ENCODE measurements at regions not wholly inside any gene's neighbourhood (a gene's known extent, or its start where the extent isn't known, plus 50 kb on each side); places are given as distances from the start of the nearest gene placed in this dataset.

DNA sequence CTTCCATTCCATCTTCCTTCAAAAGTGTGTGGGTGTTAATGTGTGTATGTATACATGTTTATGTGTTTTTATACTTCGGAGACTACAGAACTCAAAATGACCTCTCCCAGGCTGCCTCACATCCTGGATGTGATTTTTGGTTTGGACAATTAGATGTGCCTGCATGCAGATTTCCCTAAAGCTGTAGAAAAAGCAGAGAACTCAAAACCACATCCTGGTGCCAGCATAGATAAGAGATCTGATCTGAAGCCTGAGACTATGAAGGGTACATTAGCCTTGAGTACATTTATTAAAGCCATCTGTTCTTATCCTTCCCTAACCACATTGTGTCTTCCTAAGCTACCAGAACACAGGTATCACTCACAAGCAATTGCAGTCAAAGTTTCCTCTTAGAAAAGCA, 319.4 kb upstream of the RASGRP1 start:
- no peaks in the 10 kb centered on the region for H3K9me3 ChIP-seq
- in situ Hi-C loops (cut with MboI; ENCODE audit: low sequenced_read_pairs) = no loop called here
- no peaks in the 10 kb centered on the region for H3K36me3 ChIP-seq (replicated peaks)
- no peaks in the 10 kb centered on the region for H3K4me1 ChIP-seq
- H3K4me3 ChIP-seq = no peak overlapping the region
- H3K27me3 ChIP-seq (ENCODE audit: low read depth) = no peaks in the 10 kb centered on the region
- DNase-seq (ENCODE audit: low spot score in 2 of 2) = no peak

DNA sequence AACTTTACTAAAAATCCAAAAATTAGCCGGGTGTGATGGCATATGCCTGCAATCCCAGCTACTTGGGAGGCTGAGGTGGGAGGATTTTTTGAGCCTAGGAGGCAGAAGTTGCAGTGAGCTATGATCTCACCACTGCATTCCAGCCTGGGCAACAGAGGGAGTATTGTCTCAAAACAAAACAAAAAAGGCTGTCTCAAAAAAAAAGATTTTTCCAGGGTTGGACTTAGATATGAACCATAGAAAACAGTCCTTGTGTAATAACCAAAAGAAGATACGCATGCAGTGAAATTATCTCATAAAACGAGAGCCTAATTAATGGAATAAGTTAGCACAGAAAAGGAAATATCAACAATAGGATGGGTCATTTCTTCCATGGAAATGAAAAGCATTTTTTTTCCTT, 320.4 kb upstream of the RASGRP1 start:
- no peaks in the 10 kb centered on the region for H3K36me3 ChIP-seq (replicated peaks)
- DNase-seq (ENCODE audit: low spot score in 2 of 2) = no peak
- H3K9me3 ChIP-seq = no peaks in the 10 kb centered on the region
- in situ Hi-C loops (cut with MboI; ENCODE audit: low sequenced_read_pairs) = no loop called here
- H3K4me1 ChIP-seq = no peaks in the 10 kb centered on the region
- H3K27me3 ChIP-seq (ENCODE audit: low read depth) = no peaks in the 10 kb centered on the region
- H3K4me3 ChIP-seq = no peak overlapping the region

DNA sequence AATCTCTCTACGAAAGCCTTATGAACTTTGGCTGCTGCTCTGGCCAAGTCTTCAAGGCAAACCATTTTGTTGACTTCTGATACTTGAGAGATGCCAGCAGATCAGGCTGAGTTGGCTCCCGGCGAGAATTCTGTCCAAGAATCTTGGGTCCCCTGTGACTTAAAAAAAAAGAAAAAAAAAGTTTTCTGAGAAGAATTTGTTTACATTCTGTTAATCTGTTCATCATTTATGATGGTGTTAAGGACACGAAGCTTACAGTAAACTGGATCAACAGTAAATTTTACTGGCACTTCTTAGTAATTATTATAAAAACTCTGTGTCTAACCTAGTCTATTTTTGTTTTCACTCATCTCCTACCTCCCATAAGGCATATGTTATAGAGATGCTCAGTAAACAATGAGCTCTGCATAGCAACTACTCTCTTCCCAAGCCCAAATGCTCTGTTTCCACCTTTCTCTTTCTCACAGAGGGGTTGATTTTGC, 320.9 kb upstream of the RASGRP1 start:
- in situ Hi-C loops (cut with MboI; ENCODE audit: low sequenced_read_pairs) = no loop called here
- Histone ChIP-seq H3K9me3 (no peaks in the 10 kb centered on the region), H3K4me1 (no peaks in the 10 kb centered on the region), H3K4me3 (no peak overlapping the region), H3K36me3 (replicated peaks) (no peaks in the 10 kb centered on the region), H3K27me3 (ENCODE audit: low read depth) (no peaks in the 10 kb centered on the region)
- no peak for DNase-seq (ENCODE audit: low spot score in 2 of 2)

DNA sequence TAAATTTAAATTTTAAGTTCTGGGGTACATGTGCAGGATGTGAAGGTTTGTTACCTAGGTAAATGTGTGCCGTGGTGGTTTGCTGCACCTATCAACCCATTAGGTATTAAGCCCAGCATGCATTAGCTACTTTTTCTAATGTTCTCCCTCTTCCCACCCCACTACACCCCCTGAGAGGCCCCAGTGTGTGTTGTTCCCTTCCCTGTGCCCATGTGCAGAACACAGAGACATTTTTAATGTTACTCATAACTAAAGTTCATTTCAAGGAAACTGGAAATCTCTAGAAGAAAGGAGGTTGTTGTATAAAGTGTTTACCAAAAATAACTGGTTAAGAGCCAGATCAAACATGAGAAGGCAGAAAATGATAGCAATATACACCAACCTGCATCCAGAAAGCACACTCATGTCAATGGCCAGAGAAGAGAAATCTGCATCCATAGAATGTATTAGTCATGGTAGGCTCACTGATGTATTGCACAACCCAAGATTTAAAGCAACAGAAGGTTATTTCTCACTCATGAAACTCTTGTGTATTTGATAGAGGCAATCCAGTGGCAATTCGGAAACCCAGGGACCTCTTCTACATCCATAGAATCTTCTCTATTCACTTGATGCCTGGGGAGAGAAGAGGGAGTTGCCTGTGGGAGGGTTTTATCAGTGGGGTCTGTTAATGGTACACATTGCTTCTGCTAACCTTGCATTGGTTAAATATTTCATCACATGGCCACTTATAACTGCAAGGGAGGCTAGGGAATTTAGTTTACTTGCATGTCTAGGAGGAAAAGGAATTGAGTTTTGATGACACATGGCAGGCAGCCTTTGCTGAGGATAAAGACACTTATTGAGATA, 321.9 kb upstream of the RASGRP1 start:
- DNase-seq (ENCODE audit: low spot score in 2 of 2) = no peak
- H3K27me3 ChIP-seq (ENCODE audit: low read depth) = no peaks in the 10 kb centered on the region
- H3K9me3 ChIP-seq = no peaks in the 10 kb centered on the region
- in situ Hi-C loops (cut with MboI; ENCODE audit: low sequenced_read_pairs) = no loop called here
- no peaks in the 10 kb centered on the region for H3K4me1 ChIP-seq
- no peaks in the 10 kb centered on the region for H3K36me3 ChIP-seq (replicated peaks)
- H3K4me3 ChIP-seq = no peak overlapping the region

DNA sequence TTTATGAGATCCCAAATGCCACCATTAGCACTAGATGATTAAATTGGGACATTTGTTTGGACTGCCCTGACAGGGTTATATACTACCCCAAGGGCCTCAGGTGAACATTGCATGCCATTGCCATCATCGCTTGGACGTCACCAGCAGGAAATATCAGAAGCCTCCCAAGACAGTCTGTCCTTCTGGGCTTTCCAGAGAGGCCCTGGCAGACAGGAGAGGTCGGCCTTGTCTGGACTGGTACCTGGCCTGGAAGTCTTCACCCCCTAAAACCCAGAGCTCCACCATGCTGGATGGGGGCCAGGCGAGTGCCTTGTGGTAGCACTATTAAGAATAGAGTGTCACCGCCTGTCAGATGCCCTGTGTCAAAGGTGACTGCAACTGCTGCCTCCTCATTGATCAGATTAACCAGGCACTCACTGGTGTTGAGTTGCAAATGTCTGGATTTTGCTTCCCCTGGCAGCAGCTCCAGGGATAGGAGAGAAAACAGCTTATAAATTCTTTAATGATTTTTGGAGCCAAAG, 324.1 kb upstream of the RASGRP1 start:
- no peaks in the 10 kb centered on the region for H3K9me3 ChIP-seq
- DNase-seq (ENCODE audit: low spot score in 2 of 2) = no peak
- no peaks in the 10 kb centered on the region for H3K36me3 ChIP-seq (replicated peaks)
- in situ Hi-C loops (cut with MboI; ENCODE audit: low sequenced_read_pairs) = no loop called here
- H3K4me1 ChIP-seq = no peaks in the 10 kb centered on the region
- H3K27me3 ChIP-seq (ENCODE audit: low read depth) = no peaks in the 10 kb centered on the region
- no peak overlapping the region for H3K4me3 ChIP-seq

DNA sequence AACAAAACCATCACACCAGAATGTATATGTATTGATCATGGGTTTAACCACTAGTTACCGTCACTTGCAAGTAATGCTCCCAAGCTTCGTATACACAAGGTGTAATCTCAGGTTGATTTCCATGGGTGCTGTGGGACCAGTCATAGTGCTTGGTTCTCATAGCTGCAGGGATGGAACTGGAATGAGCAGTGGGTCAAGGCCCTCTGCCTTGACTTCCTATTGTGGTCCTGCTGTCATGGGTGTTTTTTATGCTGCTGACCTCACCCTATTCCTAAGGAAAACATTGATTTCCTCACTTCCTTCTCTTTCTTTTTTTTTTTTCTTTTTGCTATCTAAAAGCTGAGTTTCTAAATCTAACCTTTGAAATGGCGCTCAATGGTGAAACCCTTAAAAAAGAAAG, 325.6 kb upstream of the RASGRP1 start:
- in situ Hi-C loops (cut with MboI; ENCODE audit: low sequenced_read_pairs) = no loop called here
- H3K27me3 ChIP-seq (ENCODE audit: low read depth) = no peaks in the 10 kb centered on the region
- no peaks in the 10 kb centered on the region for H3K4me1 ChIP-seq
- no peaks in the 10 kb centered on the region for H3K36me3 ChIP-seq (replicated peaks)
- H3K9me3 ChIP-seq = no peaks in the 10 kb centered on the region
- DNase-seq (ENCODE audit: low spot score in 2 of 2) = no peak
- no peak overlapping the region for H3K4me3 ChIP-seq

DNA sequence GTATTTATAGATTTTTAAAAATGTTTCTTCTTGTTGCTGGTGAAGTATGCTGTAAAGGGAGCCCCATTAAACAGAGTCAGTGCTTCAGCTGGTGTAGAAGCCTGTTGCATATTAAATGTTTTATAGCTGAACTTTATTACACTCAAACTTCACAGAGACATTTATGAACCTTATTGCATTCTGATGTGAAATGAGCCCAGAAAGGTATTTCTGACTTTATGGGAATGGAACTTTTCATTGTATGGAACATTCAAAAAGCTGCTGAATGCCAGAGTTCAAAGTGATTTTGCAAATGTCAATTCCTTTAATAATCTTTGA, 329.3 kb upstream of the RASGRP1 start:
- no peaks in the 10 kb centered on the region for H3K4me1 ChIP-seq
- no peaks in the 10 kb centered on the region for H3K27me3 ChIP-seq (ENCODE audit: low read depth)
- in situ Hi-C loops (cut with MboI; ENCODE audit: low sequenced_read_pairs) = no loop called here
- H3K36me3 ChIP-seq (replicated peaks) = no peaks in the 10 kb centered on the region
- H3K9me3 ChIP-seq = no peaks in the 10 kb centered on the region
- no peak for DNase-seq (ENCODE audit: low spot score in 2 of 2)
- no peak overlapping the region for H3K4me3 ChIP-seq

DNA sequence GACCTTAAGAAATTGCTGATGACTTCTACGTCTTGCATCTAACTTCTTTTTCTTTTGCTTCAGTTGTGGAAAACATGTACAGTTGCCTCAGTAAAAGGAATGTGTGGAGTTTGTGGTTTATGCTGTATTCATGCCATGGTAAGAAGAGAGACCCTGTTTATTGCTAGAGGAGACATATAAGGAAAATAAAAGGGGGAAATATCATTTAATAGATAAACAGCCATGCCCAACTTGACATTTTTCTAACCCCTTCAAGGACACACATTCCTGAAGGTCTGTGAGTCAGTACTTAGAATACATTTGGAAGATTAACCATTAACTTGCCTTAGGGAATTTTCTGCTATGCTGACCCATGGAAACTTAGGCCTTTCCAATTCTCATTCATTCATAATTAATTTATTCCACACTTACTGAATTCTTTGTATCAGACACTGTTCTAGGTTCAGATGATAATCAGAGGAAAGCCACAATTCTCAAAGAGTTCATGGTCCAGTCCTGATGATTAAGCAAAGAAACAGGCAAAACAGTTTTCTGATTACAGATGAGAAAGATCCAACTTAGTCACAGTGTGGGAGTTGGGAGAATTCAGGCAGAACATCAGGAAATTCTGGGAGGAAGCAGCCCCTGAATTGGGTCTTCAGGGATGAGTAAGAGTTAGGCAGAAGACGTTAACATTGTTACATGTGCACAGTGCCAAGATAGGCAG, 329.8 kb upstream of the RASGRP1 start:
- DNase-seq (ENCODE audit: low spot score in 2 of 2) = no peak
- Histone ChIP-seq H3K4me3 (no peak overlapping the region), H3K9me3 (no peaks in the 10 kb centered on the region), H3K36me3 (replicated peaks) (no peaks in the 10 kb centered on the region), H3K4me1 (no peaks in the 10 kb centered on the region), H3K27me3 (ENCODE audit: low read depth) (no peaks in the 10 kb centered on the region)
- in situ Hi-C loops (cut with MboI; ENCODE audit: low sequenced_read_pairs) = no loop called here

DNA sequence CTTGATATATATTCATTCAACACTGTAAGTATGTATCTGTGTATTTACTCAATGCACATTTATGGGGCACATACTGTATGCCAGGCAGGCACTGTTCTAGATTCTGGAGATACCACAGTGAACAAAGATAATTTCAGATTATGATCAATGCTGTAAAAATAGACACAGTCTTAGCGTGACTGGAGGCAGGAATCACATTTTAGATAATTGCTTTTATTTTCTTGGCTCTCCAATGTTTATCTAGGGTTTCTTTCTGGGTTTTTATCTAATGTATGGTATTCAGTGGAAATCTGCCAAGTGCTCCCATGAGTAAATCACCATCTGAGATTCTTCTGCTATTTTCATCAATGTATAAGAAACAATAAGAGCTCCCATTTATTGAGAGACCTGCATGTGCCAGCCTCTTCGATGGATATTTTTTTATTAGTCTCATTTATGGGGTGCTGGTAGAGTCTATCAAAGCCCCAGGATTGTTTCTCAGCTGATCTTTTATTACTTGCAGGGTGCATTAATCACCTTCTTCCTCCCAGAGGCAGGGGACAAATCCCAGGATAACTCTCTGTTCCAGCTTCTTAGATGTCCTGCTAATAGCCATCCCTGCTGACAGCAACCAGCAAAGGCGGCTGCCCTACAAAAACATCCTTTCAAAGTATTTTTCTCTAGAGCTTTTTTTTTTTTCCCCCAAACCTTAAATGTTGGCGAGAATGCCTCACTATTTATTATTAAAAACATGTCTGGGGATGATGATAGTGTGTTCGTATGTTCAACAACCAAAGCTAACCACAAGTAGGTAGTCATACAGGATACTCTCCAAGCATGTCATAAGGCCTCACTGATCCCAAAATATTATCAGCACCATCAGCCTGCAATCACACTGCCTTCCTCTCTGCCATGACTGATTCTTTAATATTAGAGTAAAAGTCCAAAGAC, 331.0 kb upstream of the RASGRP1 start:
- Histone ChIP-seq H3K4me1 (no peaks in the 10 kb centered on the region), H3K27me3 (ENCODE audit: low read depth) (no peaks in the 10 kb centered on the region), H3K36me3 (replicated peaks) (no peaks in the 10 kb centered on the region), H3K9me3 (no peaks in the 10 kb centered on the region), H3K4me3 (no peak overlapping the region)
- DNase-seq (ENCODE audit: low spot score in 2 of 2) = no peak
- in situ Hi-C loops (cut with MboI; ENCODE audit: low sequenced_read_pairs) = no loop called here

DNA sequence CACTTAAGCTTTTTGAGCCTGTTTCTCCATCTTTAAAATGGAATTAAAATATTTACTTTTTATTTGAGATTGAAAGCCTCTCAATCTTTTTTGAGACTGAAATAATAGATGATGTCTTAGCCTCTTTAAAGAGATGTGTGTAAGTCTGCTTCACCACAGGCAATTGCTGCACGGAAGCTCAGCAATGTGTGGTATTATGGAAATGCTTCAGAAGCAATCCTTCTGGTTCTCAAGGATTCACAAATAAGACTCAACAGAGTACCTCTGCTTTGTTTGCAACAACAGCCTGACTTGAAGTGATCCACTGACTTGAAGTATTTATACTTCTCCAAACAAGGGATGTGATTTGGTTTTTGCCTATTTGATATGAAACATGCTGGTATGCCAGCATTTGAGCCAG, 332.0 kb upstream of the RASGRP1 start:
- Histone ChIP-seq H3K4me3 (no peak overlapping the region), H3K9me3 (no peaks in the 10 kb centered on the region), H3K36me3 (replicated peaks) (no peaks in the 10 kb centered on the region), H3K4me1 (no peaks in the 10 kb centered on the region), H3K27me3 (ENCODE audit: low read depth) (no peaks in the 10 kb centered on the region)
- DNase-seq (ENCODE audit: low spot score in 2 of 2) = no peak
- in situ Hi-C loops (cut with MboI; ENCODE audit: low sequenced_read_pairs) = no loop called here

DNA sequence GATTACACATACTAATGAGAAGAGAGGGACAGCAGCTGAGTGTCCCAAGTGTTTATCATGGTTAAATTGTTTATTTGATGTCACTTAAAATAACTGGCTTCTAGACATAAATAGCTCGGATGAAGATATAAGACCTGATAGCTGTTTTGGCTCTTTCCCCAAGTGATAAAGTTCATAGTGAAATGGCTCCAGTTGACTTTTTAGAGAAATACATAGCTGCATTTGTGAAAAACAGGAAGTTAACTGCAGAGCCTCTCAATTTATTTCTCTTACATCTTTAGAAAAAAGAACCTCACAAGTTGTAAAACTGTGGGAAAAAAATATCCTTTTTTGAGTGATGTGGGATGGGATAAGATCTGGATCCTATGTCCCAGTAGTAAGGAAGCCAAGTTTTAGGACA, 332.9 kb upstream of the RASGRP1 start:
- DNase-seq (ENCODE audit: low spot score in 2 of 2) = no peak
- in situ Hi-C loops (cut with MboI; ENCODE audit: low sequenced_read_pairs) = no loop called here
- Histone ChIP-seq H3K36me3 (replicated peaks) (no peaks in the 10 kb centered on the region), H3K4me1 (no peaks in the 10 kb centered on the region), H3K9me3 (no peaks in the 10 kb centered on the region), H3K27me3 (ENCODE audit: low read depth) (no peaks in the 10 kb centered on the region), H3K4me3 (no peak overlapping the region)

DNA sequence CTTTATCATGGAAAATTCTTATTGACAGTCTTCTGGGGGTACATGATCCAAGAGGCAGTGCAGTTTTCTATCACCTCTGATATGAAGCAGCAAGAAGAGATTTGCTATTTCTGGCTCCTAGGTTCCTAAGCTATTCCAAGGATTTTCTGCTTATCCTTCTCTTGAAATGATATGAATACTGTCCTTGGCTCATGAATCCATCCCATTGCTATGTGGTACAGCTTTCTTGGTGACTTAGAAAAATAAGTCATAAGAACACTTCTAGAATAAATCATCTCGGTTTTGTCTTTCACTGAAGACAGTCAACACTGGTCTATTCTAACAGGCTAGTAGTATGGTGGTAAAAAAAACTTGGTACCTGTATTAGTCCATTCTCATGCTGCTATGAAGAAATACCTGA, 333.6 kb upstream of the RASGRP1 start:
- Histone ChIP-seq H3K4me1 (no peaks in the 10 kb centered on the region), H3K9me3 (no peaks in the 10 kb centered on the region), H3K36me3 (replicated peaks) (no peaks in the 10 kb centered on the region), H3K4me3 (no peak overlapping the region), H3K27me3 (ENCODE audit: low read depth) (no peaks in the 10 kb centered on the region)
- no peak for DNase-seq (ENCODE audit: low spot score in 2 of 2)
- in situ Hi-C loops (cut with MboI; ENCODE audit: low sequenced_read_pairs) = no loop called here

DNA sequence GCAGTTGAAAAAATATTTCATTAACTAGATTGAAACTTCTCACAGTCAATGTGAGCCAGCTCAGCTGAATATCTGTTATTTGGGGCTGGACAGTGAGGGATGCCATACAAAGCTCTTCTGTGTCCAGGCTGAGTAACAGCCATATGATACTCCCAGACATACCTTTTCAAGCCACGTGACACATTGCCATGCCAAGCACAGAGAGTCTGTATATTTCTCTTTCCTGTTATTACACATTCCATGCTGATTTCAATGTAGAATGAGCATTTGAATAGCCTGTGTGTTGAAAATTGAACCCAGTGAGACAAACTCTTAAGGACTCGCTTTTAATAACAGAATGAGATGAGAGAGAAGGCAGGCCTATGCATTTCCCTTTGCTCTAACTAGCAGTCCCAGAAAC, 334.7 kb upstream of the RASGRP1 start:
- in situ Hi-C loops (cut with MboI; ENCODE audit: low sequenced_read_pairs) = no loop called here
- H3K4me3 ChIP-seq = no peak overlapping the region
- H3K9me3 ChIP-seq = no peaks in the 10 kb centered on the region
- no peak for DNase-seq (ENCODE audit: low spot score in 2 of 2)
- H3K27me3 ChIP-seq (ENCODE audit: low read depth) = no peaks in the 10 kb centered on the region
- no peaks in the 10 kb centered on the region for H3K4me1 ChIP-seq
- H3K36me3 ChIP-seq (replicated peaks) = no peaks in the 10 kb centered on the region

DNA sequence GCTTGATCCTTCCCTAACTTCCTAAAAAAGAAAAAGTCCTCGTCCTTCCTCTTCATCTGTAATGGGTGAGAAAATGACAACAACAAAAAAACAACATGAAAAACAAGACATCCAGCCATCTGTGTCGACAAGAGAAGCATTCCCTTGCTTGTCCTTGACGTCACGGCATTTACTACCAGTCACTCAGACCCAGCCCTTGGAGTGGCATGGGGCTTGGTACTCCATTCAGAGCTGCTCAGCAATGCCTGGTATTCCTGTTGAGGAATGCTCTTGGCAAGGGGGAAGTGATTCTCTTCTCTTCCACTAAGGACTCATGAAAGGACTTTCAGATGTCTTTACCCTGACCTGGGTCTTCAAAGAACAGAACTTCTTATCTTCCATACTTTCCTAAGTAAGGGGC, 339.7 kb upstream of the RASGRP1 start:
- no peaks in the 10 kb centered on the region for H3K36me3 ChIP-seq (replicated peaks)
- H3K9me3 ChIP-seq = no peaks in the 10 kb centered on the region
- DNase-seq (ENCODE audit: low spot score in 2 of 2) = no peak
- in situ Hi-C loops (cut with MboI; ENCODE audit: low sequenced_read_pairs) = no loop called here
- no peaks in the 10 kb centered on the region for H3K4me1 ChIP-seq
- H3K4me3 ChIP-seq = no peak overlapping the region
- no peaks in the 10 kb centered on the region for H3K27me3 ChIP-seq (ENCODE audit: low read depth)

Measured in HAP-1 (cell line).